HG02884 (cell line): ENCODE measurements at regions not wholly inside any gene's neighbourhood (a gene's known extent, or its start where the extent isn't known, plus 50 kb on each side); places are given as distances from the start of the nearest gene placed in this dataset.
"Not testable (repeated sequence)": the region's sequence is repeated elsewhere in the genome, so short reads cannot be mapped to it uniquely, and the experiment has no call there.

ENCODE experiments used
- ATAC-seq: cut with Tn5 transposase; IDR thresholded peaks from one replicate; pipeline ENCODE4 v1.9.1; 2021; ENCODE audit warnings: mild to moderate bottlenecking, moderate library complexity; ENCODE audit not compliant: unreplicated experiment

DNA sequence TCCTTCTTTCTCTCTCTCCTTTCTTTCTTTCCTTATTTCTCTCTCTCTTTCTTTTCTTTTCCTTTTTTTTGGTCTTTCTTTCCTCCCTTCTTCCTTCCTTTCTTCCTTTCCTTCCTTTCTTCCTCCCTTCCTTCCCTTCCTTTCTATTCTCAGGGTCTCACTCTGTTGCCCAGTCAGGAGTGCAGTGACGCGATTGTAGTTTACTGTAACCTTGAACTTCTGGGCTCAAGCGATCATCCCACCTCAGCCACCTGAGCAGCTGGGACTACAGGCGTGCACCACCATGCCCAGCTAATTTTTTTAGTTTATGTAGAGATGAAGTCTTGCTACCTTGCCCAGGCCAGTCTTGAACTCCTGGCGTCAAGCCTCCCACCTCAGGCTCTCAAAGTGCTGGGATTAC, 83.8 kb upstream of the PPM1B start:
- no peak for ATAC-seq

GRCh38 chr2:44086629-44087028, 82.0 kb upstream of the PPM1B start:
- ATAC-seq = no peak

GRCh38 chr2:44087036-44087713, 81.5 kb upstream of the PPM1B start:
- peak; percentile 73 for ATAC-seq

DNA sequence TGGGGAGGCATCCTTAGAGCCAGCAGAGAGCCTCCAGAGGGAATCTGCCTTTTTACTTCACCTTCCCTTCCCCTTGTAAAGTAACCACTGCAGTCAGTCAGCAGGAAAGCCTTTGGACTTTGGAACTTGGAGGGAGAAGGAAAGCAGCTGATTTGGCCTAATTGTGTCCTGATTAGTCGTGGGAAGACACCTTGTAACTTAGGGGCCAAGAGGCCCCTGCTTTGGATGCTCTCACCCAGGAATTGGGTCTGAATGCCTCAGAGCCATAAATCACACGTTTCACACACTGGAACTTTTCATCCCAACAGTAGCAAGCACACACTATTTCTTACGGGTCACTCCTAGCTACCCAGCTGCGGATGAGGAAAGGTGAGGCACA, 81.0 kb upstream of the PPM1B start:
- no peak for ATAC-seq

- ATAC-seq = not testable (repeated sequence)
Measured at GRCh38 chr2:44092519-44092918, 76.2 kb upstream of the PPM1B start.

DNA sequence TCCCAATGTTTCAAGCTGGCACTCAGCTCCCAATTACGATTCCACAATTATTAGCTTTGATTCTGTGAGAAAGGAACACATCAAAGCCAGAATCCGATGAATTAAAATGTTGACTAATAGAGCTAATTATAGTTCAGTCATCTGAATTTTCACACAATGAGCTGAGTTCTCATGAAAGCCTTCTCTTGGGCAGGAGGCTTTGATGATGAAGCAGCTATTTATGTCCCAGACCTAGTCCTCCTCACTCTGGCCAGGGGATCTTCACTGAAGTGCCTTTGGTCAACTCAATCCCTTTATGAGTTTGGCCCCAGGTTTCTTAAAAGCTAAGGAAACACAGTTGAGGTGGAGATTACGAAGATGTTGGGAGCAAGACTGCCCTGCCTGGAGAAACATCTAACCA, 74.7 kb upstream of the PPM1B start:
- no peak for ATAC-seq

- ATAC-seq = no peak
Measured at GRCh38 chr2:44097322-44097907, 71.3 kb upstream of the PPM1B start.

- no peak for ATAC-seq
Measured at GRCh38 chr2:44098050-44098449, 70.6 kb upstream of the PPM1B start.

- no peak for ATAC-seq
Measured at GRCh38 chr2:44098891-44099290, 69.8 kb upstream of the PPM1B start.

- no peak for ATAC-seq
Measured at GRCh38 chr2:44100351-44100750, 68.3 kb upstream of the PPM1B start.

DNA sequence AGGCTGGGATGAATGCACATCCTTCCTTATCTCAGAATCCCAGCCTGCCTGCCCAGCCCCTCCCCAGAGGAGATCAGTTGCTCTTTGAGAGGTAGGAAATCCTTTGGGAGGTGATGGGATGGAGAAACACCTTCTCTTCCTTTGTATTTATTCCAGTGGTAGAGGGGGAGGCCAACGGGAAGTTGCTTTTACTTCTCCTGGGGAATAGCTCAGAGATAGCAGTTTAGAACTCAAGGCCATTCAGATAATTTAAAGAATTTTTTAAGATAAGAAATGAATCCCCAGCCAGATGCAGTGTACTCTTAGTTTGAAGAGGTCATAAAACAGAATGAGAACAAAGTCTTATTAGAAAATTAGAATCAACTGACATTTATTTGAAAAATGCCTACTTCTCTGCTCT, 67.4 kb upstream of the PPM1B start:
- ATAC-seq = no peak

GRCh38 chr2:44102790-44103562, 65.7 kb upstream of the PPM1B start:
- no peak for ATAC-seq

- ATAC-seq = no peak
Measured at GRCh38 chr2:44103639-44104038, 65.0 kb upstream of the PPM1B start.

DNA sequence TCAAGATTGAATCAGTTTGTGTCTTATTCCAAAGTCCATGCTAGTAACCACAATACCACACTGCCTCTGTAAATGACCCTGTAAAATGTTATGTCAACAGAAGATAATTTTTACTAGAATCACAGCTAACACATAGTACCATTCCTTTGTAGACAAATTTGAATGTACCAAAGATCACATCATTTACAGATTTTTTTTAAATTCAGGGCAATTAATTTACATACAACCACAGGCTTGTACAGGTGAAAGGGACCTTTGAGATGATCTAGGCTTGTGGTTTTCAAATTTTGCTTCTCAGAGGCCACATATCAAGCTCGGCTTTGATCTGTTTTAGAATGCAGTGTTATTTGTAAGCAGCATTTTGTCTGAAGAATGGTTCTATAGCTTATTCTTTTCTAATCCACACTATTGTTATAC, 63.8 kb upstream of the PPM1B start:
- ATAC-seq = no peak

DNA sequence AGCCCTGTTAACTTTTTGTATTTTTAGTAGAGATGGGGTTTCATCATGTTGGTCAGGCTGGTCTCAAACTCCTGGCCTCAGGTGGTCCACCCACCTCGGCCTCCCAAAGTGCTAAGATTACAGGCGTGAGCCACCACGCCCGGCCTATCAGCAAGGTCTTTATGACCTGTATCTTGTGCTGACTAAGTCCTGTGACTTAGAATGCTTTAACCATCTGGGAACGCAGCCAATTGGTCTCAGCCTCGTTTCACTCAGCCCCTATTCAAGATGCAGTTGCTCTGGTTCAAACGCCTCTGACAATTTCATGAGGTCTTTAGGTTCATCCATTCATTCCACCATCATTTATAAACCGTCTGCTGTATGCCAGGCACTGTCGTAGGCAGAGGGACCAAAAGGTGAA, 62.2 kb upstream of the PPM1B start:
- ATAC-seq = not testable (repeated sequence)

- ATAC-seq = peak; percentile 59
Measured at GRCh38 chr2:44107086-44107740, 61.5 kb upstream of the PPM1B start.

DNA sequence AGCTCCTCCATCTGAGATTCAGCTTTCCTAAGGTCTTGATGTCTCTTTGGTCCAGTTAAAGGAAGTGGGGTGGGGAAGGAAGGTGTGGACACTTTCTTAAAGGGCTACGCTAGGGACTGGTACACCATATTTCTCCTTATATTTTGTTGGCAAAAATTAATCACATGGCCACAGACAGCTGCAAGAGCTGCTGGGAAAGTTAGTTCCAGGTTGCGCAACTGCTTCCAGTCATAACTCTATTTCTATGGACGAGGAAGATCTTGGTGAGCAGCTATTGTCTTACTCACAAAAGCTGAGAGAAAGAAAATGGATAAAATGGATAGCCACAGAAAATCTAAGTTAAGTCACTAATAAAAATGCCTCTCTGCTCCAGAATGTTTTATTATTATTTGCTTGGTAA, 60.7 kb upstream of the PPM1B start:
- no peak for ATAC-seq

DNA sequence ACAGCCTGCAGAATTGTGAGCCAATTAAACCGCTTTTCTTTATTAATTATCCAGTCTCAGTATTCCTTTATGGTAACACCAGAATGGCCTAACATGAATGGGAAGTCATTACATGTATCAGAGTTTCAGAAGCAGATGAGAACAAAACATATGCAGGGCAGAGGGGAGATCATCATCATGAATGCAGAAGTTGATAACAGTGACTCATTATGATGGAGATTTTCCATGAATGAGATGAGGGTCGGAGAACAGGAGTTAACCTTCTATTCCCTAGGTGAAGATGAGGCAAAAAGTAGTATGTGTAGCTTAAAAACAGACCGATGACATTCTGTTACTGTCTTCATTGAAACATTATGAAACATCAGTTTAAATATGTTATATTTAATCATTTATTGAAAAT, 59.5 kb upstream of the PPM1B start:
- ATAC-seq = no peak

GRCh38 chr2:44110444-44110843, 58.2 kb upstream of the PPM1B start:
- ATAC-seq = no peak

- no peak for ATAC-seq
Measured at GRCh38 chr2:44112096-44112495, 56.6 kb upstream of the PPM1B start.

DNA sequence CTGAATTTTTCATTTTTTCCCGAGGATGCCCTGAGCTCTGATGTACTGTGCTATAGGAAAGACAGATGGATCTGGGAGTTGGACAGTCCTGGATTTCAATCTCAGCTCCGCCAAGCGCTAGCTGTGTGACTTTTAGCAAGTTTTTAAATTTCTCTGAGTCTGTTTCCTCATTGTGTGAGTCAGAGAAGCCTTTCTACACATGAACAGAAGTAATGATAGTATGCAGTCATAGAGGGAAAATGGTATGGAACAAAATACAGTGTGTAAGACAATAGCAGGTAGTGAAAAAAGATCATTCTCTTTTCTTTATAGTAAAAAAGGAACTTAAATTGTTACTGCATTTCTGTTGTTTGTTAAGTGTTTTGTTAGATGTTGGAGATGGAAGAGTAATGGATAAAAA, 52.4 kb upstream of the PPM1B start:
- no peak for ATAC-seq

- ATAC-seq = no peak
Measured at GRCh38 chr2:44118257-44118656, 50.4 kb upstream of the PPM1B start.
